ENCODE measurements at regions not wholly inside any gene's neighbourhood (a gene's known extent, or its start where the extent isn't known, plus 50 kb on each side); places are given as distances from the start of the nearest gene placed in this dataset.

GRCh38 chrX:63932006-63932405, 147.0 kb upstream of the ARHGEF9 start:
- Histone ChIP-seq H3K4me3 (ENCODE audit: low read depth, low read length) (no peak overlapping the region), H3K27me3 (ENCODE audit: control insufficient read depth, insufficient read depth, low read length) (no peaks in the 10 kb centered on the region), H3K36me3 (ENCODE audit: control insufficient read depth, insufficient read depth, low read length) (no peaks in the 10 kb centered on the region)
- no peak for TF ChIP-seq CTCF (IDR thresholded peaks at IDR 0.05; ENCODE audit: insufficient read depth, low read length, poor library complexity, severe bottlenecking)
- DNase-seq (ENCODE audit: low read depth), result no peak

- no peaks in the 10 kb centered on the region for H3K36me3 ChIP-seq (ENCODE audit: control insufficient read depth, insufficient read depth, low read length)
- no peaks in the 10 kb centered on the region for H3K27me3 ChIP-seq (ENCODE audit: control insufficient read depth, insufficient read depth, low read length)
- no peak overlapping the region for H3K4me3 ChIP-seq (ENCODE audit: low read depth, low read length)
- TF ChIP-seq CTCF (IDR thresholded peaks at IDR 0.05; ENCODE audit: insufficient read depth, low read length, poor library complexity, severe bottlenecking), result peak; percentile 5
- DNase-seq (ENCODE audit: low read depth), result no peak
Measured at GRCh38 chrX:63930140-63930539, 145.1 kb upstream of the ARHGEF9 start.

GRCh38 chrX:63929608-63930007, 144.6 kb upstream of the ARHGEF9 start:
- H3K36me3 ChIP-seq (ENCODE audit: control insufficient read depth, insufficient read depth, low read length), result no peaks in the 10 kb centered on the region

GRCh38 chrX:63927848-63928247, 142.8 kb upstream of the ARHGEF9 start:
- H3K4me3 ChIP-seq (ENCODE audit: low read depth, low read length), result no peak overlapping the region
- H3K36me3 ChIP-seq (ENCODE audit: control insufficient read depth, insufficient read depth, low read length), result no peaks in the 10 kb centered on the region
- no peak for DNase-seq (ENCODE audit: low read depth)
- H3K27me3 ChIP-seq (ENCODE audit: control insufficient read depth, insufficient read depth, low read length), result no peaks in the 10 kb centered on the region
- TF ChIP-seq CTCF (IDR thresholded peaks at IDR 0.05; ENCODE audit: insufficient read depth, low read length, poor library complexity, severe bottlenecking), result no peak

More at GRCh38 chrX:63929608-63930007, 144.6 kb upstream of the ARHGEF9 start:
- TF ChIP-seq CTCF (IDR thresholded peaks at IDR 0.05; ENCODE audit: insufficient read depth, low read length, poor library complexity, severe bottlenecking), result no peak
- no peaks in the 10 kb centered on the region for H3K27me3 ChIP-seq (ENCODE audit: control insufficient read depth, insufficient read depth, low read length)
- H3K4me3 ChIP-seq (ENCODE audit: low read depth, low read length), result no peak overlapping the region
- DNase-seq (ENCODE audit: low read depth), result no peak

- no peak for DNase-seq (ENCODE audit: low read depth)
- Histone ChIP-seq H3K4me3 (ENCODE audit: low read depth, low read length) (no peak overlapping the region), H3K36me3 (ENCODE audit: control insufficient read depth, insufficient read depth, low read length) (no peaks in the 10 kb centered on the region), H3K27me3 (ENCODE audit: control insufficient read depth, insufficient read depth, low read length) (no peaks in the 10 kb centered on the region)
- no peak for TF ChIP-seq CTCF (IDR thresholded peaks at IDR 0.05; ENCODE audit: insufficient read depth, low read length, poor library complexity, severe bottlenecking)
Measured at GRCh38 chrX:63922221-63922620, 137.2 kb upstream of the ARHGEF9 start.

- Histone ChIP-seq H3K36me3 (ENCODE audit: control insufficient read depth, insufficient read depth, low read length) (no peaks in the 10 kb centered on the region), H3K27me3 (ENCODE audit: control insufficient read depth, insufficient read depth, low read length) (no peaks in the 10 kb centered on the region), H3K4me3 (ENCODE audit: low read depth, low read length) (no peak overlapping the region)
- TF ChIP-seq CTCF (IDR thresholded peaks at IDR 0.05; ENCODE audit: insufficient read depth, low read length, poor library complexity, severe bottlenecking), result no peak
- DNase-seq (ENCODE audit: low read depth), result no peak
Measured at GRCh38 chrX:63920875-63921274, 135.9 kb upstream of the ARHGEF9 start.
